NCI-H2107 (cell line): ENCODE measurements at regions not wholly inside any gene's neighbourhood (a gene's known extent, or its start where the extent isn't known, plus 50 kb on each side); places are given as distances from the start of the nearest gene placed in this dataset.

ENCODE experiments used
- DNase-seq: peaks from one replicate; lab custom pipeline; 2025; lab: John Stamatoyannopoulos, UW

GRCh38 chr2:117074756-117075155, 739.7 kb upstream of the DDX18 start:
- DNase-seq, result no peak

DNA sequence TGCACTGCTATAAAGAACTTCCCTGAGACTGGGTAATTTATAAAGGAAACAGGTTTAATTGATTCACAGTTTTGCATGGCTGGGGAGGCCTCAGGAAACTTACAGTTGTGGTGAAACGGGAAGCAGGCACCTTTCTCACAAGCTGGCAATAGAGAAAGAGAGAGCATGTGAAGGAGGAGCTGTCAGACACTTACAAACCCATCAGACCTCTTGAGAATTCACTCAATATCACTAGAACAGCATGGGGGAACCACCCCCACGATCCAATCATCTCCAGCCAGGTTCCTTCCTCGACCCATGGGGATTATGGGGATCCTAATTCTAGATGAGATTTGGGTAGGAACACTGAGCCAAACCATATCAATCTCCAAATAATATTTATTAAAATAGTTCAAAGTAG, 729.2 kb upstream of the DDX18 start:
- DNase-seq, result no peak

GRCh38 chr2:117085737-117086136, 728.8 kb upstream of the DDX18 start:
- no peak for DNase-seq

DNA sequence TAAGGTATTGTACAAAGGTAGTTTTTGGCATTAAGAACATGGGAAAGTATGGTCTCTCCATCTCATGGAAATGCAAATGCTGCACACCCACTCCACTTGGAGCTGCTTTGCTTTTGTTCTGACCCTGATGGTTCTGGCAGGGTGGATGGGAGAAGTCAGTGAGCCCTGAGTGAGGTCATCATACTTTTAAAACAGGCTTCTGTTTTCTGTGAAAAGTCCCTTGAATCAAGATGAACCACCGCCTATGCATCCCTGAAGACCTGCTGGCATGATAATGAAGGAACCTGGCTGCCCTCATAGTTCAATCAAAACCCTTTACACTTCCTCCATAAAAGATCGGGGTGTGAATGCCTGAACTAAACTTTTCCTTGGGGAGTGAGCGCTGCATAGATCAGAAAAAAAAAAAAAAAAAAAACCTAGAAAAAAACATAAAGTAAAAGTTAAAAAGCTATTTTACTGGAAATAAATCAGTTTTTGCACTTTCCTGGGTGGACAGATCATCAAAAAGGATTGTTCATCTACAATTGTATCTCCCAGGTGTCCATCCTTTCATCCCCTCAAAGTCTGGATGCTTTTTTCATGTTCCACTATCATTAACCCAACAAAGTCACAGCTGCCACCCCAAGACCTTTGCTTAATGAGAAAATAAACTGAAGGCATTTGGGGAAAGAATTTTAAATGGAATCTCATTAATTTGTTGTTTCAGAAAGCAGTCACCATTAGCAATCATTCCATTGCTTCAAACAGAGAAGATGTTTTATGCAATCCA, 728.1 kb upstream of the DDX18 start:
- DNase-seq, result no peak

- DNase-seq, result no peak
Measured at GRCh38 chr2:117086943-117087250, 727.6 kb upstream of the DDX18 start.

- DNase-seq, result no peak
Measured at GRCh38 chr2:117087535-117088291, 726.8 kb upstream of the DDX18 start.

DNA sequence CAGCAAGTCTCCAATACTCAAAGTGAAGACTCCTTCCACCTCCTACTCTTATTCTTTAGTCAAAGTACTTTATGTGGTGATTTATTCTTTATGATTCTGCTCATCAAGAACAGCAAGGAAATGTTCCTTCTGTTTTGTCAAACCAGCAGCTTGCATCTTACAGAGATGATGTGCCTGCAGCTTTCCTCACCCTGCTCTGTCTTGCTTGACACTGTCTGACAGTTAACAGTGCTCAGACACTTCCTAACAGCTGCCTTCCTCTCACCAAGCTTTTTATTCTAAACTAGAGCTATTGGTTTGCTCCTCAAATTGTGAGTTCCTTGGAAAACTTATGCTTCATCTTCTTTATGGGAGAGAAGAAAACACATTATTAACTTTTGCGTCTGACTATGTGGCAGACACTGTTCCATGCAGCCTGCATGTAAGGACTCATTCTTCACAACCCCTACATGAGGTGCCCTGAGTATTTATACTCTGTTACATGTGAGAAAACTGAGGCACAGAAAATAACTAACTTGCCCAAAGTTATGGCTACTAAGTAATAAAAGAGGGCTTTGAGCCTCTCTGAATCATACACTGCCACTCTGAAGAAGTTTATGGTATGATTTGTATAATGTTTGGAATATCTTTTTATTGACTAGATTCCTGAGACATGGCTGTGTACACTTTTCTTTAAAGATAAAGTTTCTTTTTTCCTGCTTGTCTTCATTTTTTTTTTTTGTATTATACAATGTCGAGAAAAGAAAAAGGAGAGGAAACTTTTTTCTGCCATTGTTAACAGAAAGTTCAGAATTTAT, 723.3 kb upstream of the DDX18 start:
- no peak for DNase-seq

DNA sequence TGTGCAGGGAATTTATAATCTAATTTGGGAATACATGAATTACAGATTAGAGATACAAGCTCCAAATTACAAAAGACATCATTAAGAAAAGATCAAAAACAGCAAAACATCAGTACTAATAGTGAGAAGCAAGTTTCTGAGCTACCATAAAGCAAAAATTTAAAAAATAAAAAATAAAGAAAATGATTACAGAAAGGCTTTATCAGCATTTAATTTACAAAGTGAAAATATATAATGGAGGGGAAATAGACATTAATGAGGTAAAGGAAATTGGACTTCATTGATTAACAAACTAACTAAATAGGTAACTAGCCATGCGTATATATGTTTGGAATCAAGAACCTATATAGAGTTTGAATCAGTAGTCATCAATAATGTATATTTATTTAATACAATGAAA, 712.9 kb upstream of the DDX18 start:
- DNase-seq, result no peak

- DNase-seq, result no peak
Measured at GRCh38 chr2:117108741-117109267, 705.7 kb upstream of the DDX18 start.

- no peak for DNase-seq
Measured at GRCh38 chr2:117118994-117119393, 695.5 kb upstream of the DDX18 start.

GRCh38 chr2:117123362-117123761, 691.1 kb upstream of the DDX18 start:
- no peak for DNase-seq

DNA sequence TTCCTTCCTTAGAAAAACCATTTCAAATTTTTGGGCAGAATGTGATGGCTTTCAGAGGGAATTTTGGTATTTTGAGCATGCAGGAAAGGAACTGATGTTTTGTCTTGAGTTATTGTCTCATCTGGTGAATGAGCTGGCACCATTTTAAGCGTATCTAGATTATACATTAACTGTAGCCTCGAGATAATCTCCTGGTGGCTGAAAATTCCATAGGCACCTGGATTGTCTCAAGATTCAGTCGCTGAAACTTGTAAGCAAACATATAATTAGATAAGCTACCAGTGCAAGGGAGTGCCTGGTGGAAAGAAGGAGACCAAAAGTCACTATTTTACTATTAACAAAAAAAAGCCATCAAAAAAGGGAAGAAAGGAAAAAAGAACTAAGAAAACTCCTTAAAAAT, 687.8 kb upstream of the DDX18 start:
- DNase-seq, result no peak

DNA sequence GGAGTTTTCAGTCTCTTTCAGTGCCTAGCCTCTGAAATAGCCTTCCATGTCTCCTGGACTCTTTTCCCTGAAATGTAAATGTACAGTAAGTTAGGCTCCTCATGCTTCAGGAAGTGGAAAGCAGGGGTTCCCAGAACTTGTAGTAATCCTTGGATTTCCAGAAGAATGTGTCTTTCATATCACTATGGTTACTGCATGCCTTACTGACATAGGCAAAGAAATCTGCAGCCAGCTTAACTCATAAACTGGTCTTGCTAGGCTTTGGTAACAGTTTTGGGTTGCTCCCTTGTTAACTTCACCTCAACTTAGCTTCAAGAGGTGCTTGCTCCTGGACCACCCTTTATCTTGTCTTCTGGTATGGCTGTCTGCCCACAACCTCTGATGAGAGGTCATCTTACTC, 686.8 kb upstream of the DDX18 start:
- no peak for DNase-seq

DNA sequence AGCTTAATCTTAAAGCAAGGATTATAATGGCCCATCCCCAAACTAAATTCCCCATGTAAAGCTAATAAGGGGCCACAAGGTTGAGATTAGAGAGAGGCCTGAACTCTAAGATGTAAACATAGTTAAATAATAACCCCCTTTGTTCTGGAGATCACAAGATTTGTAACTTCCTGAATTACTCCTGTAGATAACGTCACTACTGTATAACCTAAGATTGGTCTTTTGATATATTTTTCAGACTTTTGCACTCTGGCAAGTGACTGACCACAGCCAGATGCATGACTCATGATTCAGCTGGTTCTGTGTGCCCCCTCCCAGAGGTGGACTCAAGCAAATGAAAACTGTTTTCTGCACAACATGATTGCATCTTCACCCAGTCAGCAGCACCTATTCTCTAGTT, 686.0 kb upstream of the DDX18 start:
- DNase-seq, result no peak

DNA sequence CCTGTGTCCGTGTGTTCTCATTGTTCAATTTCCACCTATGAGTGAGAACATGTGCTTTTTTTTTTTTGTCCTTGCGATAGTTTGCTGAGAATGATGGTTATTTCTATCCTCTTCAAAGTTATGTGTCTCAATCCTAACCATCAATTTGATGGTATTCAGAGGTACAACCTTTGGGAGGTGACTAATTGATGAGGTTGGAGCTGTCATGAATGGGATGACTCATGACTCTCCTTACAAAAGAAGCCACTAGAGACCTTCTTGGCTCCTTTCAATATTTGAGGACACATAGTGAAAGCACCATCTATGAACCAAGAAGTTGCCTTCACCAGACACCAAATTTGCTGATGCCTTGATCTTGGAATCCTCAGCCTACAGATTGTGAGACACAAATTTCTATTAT, 677.1 kb upstream of the DDX18 start:
- DNase-seq, result no peak

DNA sequence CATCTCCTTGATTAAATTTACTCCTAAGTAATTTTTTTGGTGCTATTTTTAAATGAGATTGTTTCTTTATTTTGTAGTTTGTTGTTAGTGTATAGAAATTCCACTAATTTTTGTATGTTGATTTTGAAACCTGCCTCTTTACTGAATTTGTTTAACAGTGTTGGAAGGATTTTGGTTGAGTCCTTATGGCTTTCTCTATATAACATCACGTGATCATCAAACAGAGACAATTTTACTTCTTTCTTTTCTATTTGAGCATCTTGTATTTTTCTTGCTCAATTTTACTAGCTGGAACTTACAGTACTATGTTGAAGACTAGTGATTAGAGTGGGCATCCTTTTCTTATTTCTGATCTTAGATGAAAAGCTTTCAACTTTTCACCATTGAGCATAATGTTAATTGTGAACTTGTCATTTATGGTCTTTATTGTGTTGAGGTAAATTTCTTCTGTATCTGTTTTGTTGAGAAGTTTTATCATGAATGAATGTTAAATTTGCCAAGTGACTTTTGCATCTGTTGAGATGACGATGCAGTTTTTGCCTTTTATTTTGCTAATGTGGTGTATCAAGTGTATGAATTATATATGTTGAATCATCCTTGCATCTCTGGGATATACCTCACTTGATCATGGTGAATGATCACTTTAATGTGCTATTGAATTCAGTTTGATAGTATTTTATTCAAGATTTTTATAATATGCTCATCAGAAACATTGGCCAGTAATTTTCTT, 645.3 kb upstream of the DDX18 start:
- DNase-seq, result no peak

DNA sequence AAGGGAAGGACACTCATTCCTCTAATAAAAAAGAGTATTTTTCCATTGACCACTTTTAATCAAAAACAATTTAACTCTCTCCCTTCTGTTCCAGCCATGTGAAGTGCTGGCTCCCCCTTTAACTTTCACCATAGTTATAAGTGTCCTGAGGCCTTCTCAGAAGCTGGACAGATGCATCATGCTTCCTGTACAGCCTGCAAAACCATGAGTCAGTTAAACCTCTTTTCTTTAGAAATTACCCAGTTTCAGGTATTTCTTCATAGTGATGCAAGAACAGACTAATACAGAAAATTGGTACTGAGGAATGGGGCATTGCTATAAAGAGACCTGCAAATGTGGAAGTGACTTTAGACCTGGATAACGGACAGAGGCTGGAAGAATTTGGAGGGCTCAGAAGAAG, 643.6 kb upstream of the DDX18 start:
- no peak for DNase-seq

- no peak for DNase-seq
Measured at GRCh38 chr2:117179405-117179804, 635.1 kb upstream of the DDX18 start.

GRCh38 chr2:117190856-117191559, 623.5 kb upstream of the DDX18 start:
- no peak for DNase-seq

DNA sequence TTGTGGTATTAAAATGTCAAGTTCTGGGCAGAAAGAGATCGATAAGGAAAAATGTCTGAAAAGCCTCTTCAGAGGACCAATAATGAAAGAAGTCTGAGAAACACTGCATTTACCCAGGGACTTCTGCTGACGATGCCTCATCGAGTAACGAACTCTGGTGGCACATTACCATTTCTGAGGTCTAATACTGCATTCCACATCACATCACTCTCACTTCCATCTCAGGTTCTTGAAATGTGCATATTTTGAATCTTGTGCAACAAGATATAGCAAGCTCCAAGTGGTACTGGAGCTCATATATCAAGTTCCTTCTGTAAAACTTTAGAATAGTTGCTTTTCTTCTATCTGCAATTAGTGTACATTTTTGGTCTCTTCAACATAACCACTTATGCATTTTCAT, 619.1 kb upstream of the DDX18 start:
- DNase-seq, result no peak

DNA sequence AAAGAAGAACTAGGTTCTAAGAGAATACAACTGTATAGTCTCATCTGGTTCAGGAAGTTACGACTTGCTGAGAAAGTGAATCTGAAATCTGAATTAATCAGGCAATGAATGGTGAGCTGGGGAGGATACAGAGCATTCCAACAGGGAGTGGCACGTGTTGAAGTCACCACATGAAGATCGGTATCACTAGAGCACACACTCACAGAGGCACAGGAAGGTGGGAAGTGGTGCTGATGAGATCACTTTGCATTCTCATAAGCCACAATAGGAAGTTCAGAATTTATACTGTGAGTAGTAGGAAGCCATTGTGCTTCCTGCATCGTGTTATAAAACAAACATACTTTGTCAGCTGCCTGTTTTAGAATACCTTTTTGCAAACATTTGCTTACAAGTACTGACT, 615.0 kb upstream of the DDX18 start:
- no peak for DNase-seq
